ENCODE measurements at regions not wholly inside any gene's neighbourhood (a gene's known extent, or its start where the extent isn't known, plus 50 kb on each side); places are given as distances from the start of the nearest gene placed in this dataset.

GRCh38 chr18:37628470-37629220, 63.0 kb upstream of the CELF4 start:
- DNase-seq = no peak
- Histone ChIP-seq H3K4me1 (no peaks in the 10 kb centered on the region), H3K36me3 (no peaks in the 10 kb centered on the region), H3K27ac (no peak overlapping the region), H3K9me3 (no peaks in the 10 kb centered on the region), H3K4me3 (no peak overlapping the region), H3K27me3 (no peaks in the 10 kb centered on the region)
- 70 to 87% methylated on average over 3 of the region's 3 CpGs for WGBS, 2 donors
- TF ChIP-seq EP300 (IDR thresholded peaks at IDR 0.05) (no peak), CTCF (IDR thresholded peaks at IDR 0.05) (no peak), POLR2AphosphoS5 (IDR thresholded peaks at IDR 0.05) (no peak), POLR2A (IDR thresholded peaks at IDR 0.05) (no peak)
- intact Hi-C loops (cut with DNase I) = no loop called here

- Histone ChIP-seq H3K27me3 (no peaks in the 10 kb centered on the region), H3K36me3 (no peaks in the 10 kb centered on the region), H3K4me1 (no peaks in the 10 kb centered on the region), H3K4me3 (no peak overlapping the region), H3K9me3 (no peaks in the 10 kb centered on the region), H3K27ac (no peak overlapping the region)
- intact Hi-C loops (cut with DNase I) = no loop called here
- WGBS, 2 donors = 62 to 70% methylated on average over 2 of the region's 2 CpGs
- TF ChIP-seq POLR2A (IDR thresholded peaks at IDR 0.05) = no peak
- no peak for TF ChIP-seq EP300 (IDR thresholded peaks at IDR 0.05)
- TF ChIP-seq POLR2AphosphoS5 (IDR thresholded peaks at IDR 0.05) = no peak
- no peak for TF ChIP-seq CTCF (IDR thresholded peaks at IDR 0.05)
- no peak for DNase-seq
These were observed 58.7 kb upstream of the CELF4 start for GRCh38 chr18:37624318-37624717.

- intact Hi-C loops (cut with DNase I) = no loop called here
- Histone ChIP-seq H3K4me1 (no peaks in the 10 kb centered on the region), H3K27ac (no peak overlapping the region), H3K27me3 (no peaks in the 10 kb centered on the region), H3K9me3 (no peaks in the 10 kb centered on the region), H3K4me3 (no peak overlapping the region), H3K36me3 (no peaks in the 10 kb centered on the region)
- no peak for DNase-seq
- TF ChIP-seq EP300 (IDR thresholded peaks at IDR 0.05) (no peak), POLR2AphosphoS5 (IDR thresholded peaks at IDR 0.05) (no peak), CTCF (IDR thresholded peaks at IDR 0.05) (no peak), POLR2A (IDR thresholded peaks at IDR 0.05) (no peak)
- WGBS, 2 donors = 80 to 82% methylated on average over 4 of the region's 4 CpGs
These were observed 54.4 kb upstream of the CELF4 start for GRCh38 chr18:37619964-37620363.

DNA sequence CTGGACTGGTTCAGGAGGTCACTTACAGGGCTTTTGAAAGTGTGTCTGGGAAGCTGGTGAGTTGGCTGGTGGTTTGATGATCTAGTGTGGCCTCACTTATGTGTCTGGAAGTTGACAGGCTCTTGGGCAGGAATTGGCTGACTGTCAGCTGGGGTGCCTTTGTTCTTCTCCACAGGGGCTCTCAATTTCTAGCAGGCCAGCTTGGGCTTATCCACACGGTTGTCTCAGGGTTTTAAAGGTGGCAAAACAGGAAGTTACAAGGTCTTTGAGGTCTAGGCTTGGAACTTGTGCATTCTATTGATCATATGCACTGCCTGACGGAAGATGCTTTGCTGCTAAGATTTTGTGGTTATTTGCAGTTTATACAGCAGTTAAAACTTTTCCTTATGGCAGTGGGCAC, 52.0 kb upstream of the CELF4 start:
- 37 to 48% methylated on average over 2 of the region's 2 CpGs for WGBS, 2 donors

More for the DNA sequence above, 52.0 kb upstream of the CELF4 start:
- Histone ChIP-seq H3K27me3 (no peaks in the 10 kb centered on the region), H3K4me1 (no peaks in the 10 kb centered on the region), H3K27ac (no peak overlapping the region), H3K9me3 (no peaks in the 10 kb centered on the region), H3K4me3 (no peak overlapping the region), H3K36me3 (no peaks in the 10 kb centered on the region)
- no peak for DNase-seq
- TF ChIP-seq POLR2A (IDR thresholded peaks at IDR 0.05) = no peak
- no peak for TF ChIP-seq CTCF (IDR thresholded peaks at IDR 0.05)
- TF ChIP-seq POLR2AphosphoS5 (IDR thresholded peaks at IDR 0.05) = no peak
- no peak for TF ChIP-seq EP300 (IDR thresholded peaks at IDR 0.05)
- intact Hi-C loops (cut with DNase I) = no loop called here

Small RNA genes lying in the stretch of these regions (small RNA-seq; reads per million reads assigned to genes)
- gene AC011712.1 (0 reads per million in 3 donors), gene MIR4318 (0 reads per million in 3 donors), gene MIR5583-1 (0 reads per million in 3 donors), gene RN7SKP182 (0 reads per million in 3 donors), gene RNU6-1242P (0 reads per million in 3 donors), gene RNU6-706P (0 reads per million in 3 donors)

Measured in sigmoid colon (tissue), 6 donors.